ENCODE measurements at regions not wholly inside any gene's neighbourhood (a gene's known extent, or its start where the extent isn't known, plus 50 kb on each side); places are given as distances from the start of the nearest gene placed in this dataset.

- no peak for TF ChIP-seq POLR2AphosphoS5 (IDR thresholded peaks at IDR 0.05; ENCODE audit: low read depth)
- no peak for TF ChIP-seq CTCF (IDR thresholded peaks at IDR 0.05; ENCODE audit: insufficient read depth, low read length)
Observed at GRCh38 chr13:59119475-59119874, 1044.3 kb downstream of the DIAPH3 start.

Data from HL-60 (cell line).